IMR-90 (cell line): ENCODE measurements at regions not wholly inside any gene's neighbourhood (a gene's known extent, or its start where the extent isn't known, plus 50 kb on each side); places are given as distances from the start of the nearest gene placed in this dataset.

Source experiments
- ATAC-seq: fragments of 200-7000 bp; cut with Tn5 transposase; 2 replicates; pipeline ENCODE4 v1.9.1; 2020; ENCODE audit warnings: low read depth, mild to moderate bottlenecking, moderate library complexity
- BruUV-seq: library from RNA; stranded (reverse); fragments of 400-500 nt; replicated peaks from 2 replicates; lab custom pipeline; 2021; lab: Mats Ljungman, UMichigan
- CTCF ChIA-PET: fragments of 300-600 bp; formaldehyde crosslinking; extraction: SDS; loops from one replicate; lab custom pipeline; 2021; ENCODE audit warnings: antibody characterized with exemption; lab: Yijun Ruan, JAX
- POLR2A ChIA-PET: fragments of 300-600 bp; sonication (Branson Sonifier 250); formaldehyde crosslinking; loops from one replicate; lab custom pipeline; 2022; ENCODE audit warnings: antibody characterized with exemption; ENCODE audit not compliant: unreplicated experiment; lab: Charles Lee
- DNase-seq: peaks from one replicate; pipeline ENCODE4 v3.0.0; 2013
- H2AFZ ChIP-seq: replicated peaks from 2 replicates; pipeline ENCODE3; 2013; ENCODE audit warnings: low read length, mild to moderate bottlenecking; ENCODE audit not compliant: poor library complexity
- H2AK5ac ChIP-seq: 2 replicates; pipeline ENCODE4 v1.6.1; 2013; ENCODE audit warnings: low read depth, low read length, inconsistent platforms
- H2AK9ac ChIP-seq: replicated peaks from 2 replicates; pipeline ENCODE3; 2013; ENCODE audit warnings: mild to moderate bottlenecking, low read depth, low read length, moderate library complexity; ENCODE audit not compliant: poor library complexity
- H2BK120ac ChIP-seq: 2 replicates; pipeline ENCODE4 v1.6.1; 2013; ENCODE audit warnings: low read depth, low read length, inconsistent platforms
- H2BK15ac ChIP-seq: 3 replicates; pipeline ENCODE4 v1.6.1; 2013; ENCODE audit warnings: low read depth, low read length, inconsistent platforms
- H2BK20ac ChIP-seq: 2 replicates; pipeline ENCODE4 v1.6.1; 2013; ENCODE audit warnings: low read depth, mild to moderate bottlenecking, inconsistent platforms, low read length, moderate library complexity
- H2BK5ac ChIP-seq: 2 replicates; pipeline ENCODE4 v1.6.1; 2013; ENCODE audit warnings: mild to moderate bottlenecking, low read depth, low read length, inconsistent platforms; ENCODE audit not compliant: poor library complexity, severe bottlenecking
- H3K14ac ChIP-seq: replicated peaks from 2 replicates; pipeline ENCODE4 v1.6.1; 2013; ENCODE audit warnings: low read depth, low read length, inconsistent platforms
- H3K18ac ChIP-seq: 2 replicates; pipeline ENCODE4 v1.6.1; 2013; ENCODE audit warnings: low read depth, low read length, control low read depth
- H3K23ac ChIP-seq: 2 replicates; pipeline ENCODE4 v1.6.1; 2013; ENCODE audit warnings: low read depth, low read length, inconsistent platforms
- H3K27ac ChIP-seq: 2 replicates; pipeline ENCODE4 v1.5.1; 2013; ENCODE audit warnings: mild to moderate bottlenecking, control low read depth, low read length; ENCODE audit not compliant: insufficient read depth
- H3K27me3 ChIP-seq: 2 replicates; pipeline ENCODE4 v1.6.1; 2013; ENCODE audit warnings: low read length; ENCODE audit not compliant: control insufficient read depth, insufficient read depth
- H3K36me3 ChIP-seq: 2 replicates; pipeline ENCODE4 v1.6.1; 2013; ENCODE audit warnings: low read length, mixed read lengths; ENCODE audit not compliant: control insufficient read depth, insufficient read depth
- H3K4ac ChIP-seq: 2 replicates; pipeline ENCODE4 v1.6.1; 2013; ENCODE audit warnings: low read depth, low read length, inconsistent platforms
- H3K4me1 ChIP-seq: 2 replicates; pipeline ENCODE4 v1.6.1; 2013; ENCODE audit warnings: low read length, mixed read lengths; ENCODE audit not compliant: control insufficient read depth, insufficient read depth
- H3K4me2 ChIP-seq: 2 replicates; pipeline ENCODE4 v1.6.1; 2013; ENCODE audit warnings: low read depth, mild to moderate bottlenecking, control low read depth, low read length, moderate library complexity
- H3K4me3 ChIP-seq: 2 replicates; pipeline ENCODE4 v1.5.1; 2013; ENCODE audit warnings: low read depth, mild to moderate bottlenecking, control low read depth, low read length, moderate library complexity; ENCODE audit not compliant: insufficient read depth
- H3K56ac ChIP-seq: 2 replicates; pipeline ENCODE4 v1.6.1; 2013; ENCODE audit warnings: low read length, inconsistent platforms; ENCODE audit not compliant: insufficient read depth; ENCODE audit errors: extremely low read depth
- H3K79me1 ChIP-seq, 2 experiments: 2 replicates each; pipeline ENCODE4 v1.6.1; 2013; ENCODE audit warnings: low read length in 2 of 2, inconsistent platforms in 1 of 2, low read depth in 1 of 2
- H3K9ac ChIP-seq: 2 replicates; pipeline ENCODE4 v1.6.1; 2013; ENCODE audit warnings: low read depth, low read length, control low read depth
- H3K9me1 ChIP-seq: 2 replicates; pipeline ENCODE4 v1.6.1; 2013; ENCODE audit warnings: low read length, inconsistent platforms; ENCODE audit not compliant: insufficient read depth
- H3K9me3 ChIP-seq: 2 replicates; pipeline ENCODE4 v1.6.1; 2013; ENCODE audit warnings: low read length; ENCODE audit not compliant: control insufficient read depth, insufficient read depth
- H4K20me1 ChIP-seq: 2 replicates; pipeline ENCODE4 v1.6.1; 2013; ENCODE audit warnings: low read length, inconsistent platforms; ENCODE audit not compliant: insufficient read depth
- H4K5ac ChIP-seq: 2 replicates; pipeline ENCODE4 v1.6.1; 2013; ENCODE audit warnings: mild to moderate bottlenecking, low read depth, low read length, control low read depth
- H4K8ac ChIP-seq, 2 experiments: 2 replicates each; pipeline ENCODE4 v1.6.1; 2013; ENCODE audit warnings: low read depth in 2 of 2, low read length in 2 of 2, control low read depth in 1 of 2, inconsistent platforms in 1 of 2
- H4K91ac ChIP-seq: 2 replicates; pipeline ENCODE4 v1.6.1; 2013; ENCODE audit warnings: low read depth, low read length, inconsistent platforms; ENCODE audit not compliant: insufficient read depth
- BHLHE40 ChIP-seq: fragments of 150-350 bp; IDR thresholded peaks from 2 replicates; pipeline ENCODE4 v1.6.1; 2016; ENCODE audit warnings: mild to moderate bottlenecking, low read depth, low read length
- CEBPB ChIP-seq: IDR thresholded peaks from 2 replicates; pipeline ENCODE4 v1.6.1; 2012; ENCODE audit warnings: low read depth, low read length, improper control_type of control experiment
- CHD1 ChIP-seq: IDR thresholded peaks from 2 replicates; pipeline ENCODE4 v1.6.1; 2012; ENCODE audit warnings: low read depth, low read length, improper control_type of control experiment
- ELK1 ChIP-seq: fragments of 150-350 bp; IDR thresholded peaks from 2 replicates; pipeline ENCODE4 v1.6.1; 2016; ENCODE audit warnings: low read depth, mild to moderate bottlenecking, low read length, moderate library complexity, borderline replicate concordance
- FOS ChIP-seq: fragments of 150-350 bp; IDR thresholded peaks from 2 replicates; pipeline ENCODE4 v1.6.1; 2016; ENCODE audit warnings: low read depth, low read length
- MAFK ChIP-seq: IDR thresholded peaks from 2 replicates; pipeline ENCODE4 v1.6.1; 2012; ENCODE audit warnings: low read depth, low read length, improper control_type of control experiment
- MAZ ChIP-seq: IDR thresholded peaks from 2 replicates; pipeline ENCODE4 v1.6.1; 2012; ENCODE audit warnings: low read depth, mild to moderate bottlenecking, low read length, improper control_type of control experiment, moderate library complexity, borderline replicate concordance
- MXI1 ChIP-seq: IDR thresholded peaks from 2 replicates; pipeline ENCODE4 v1.6.1; 2012; ENCODE audit warnings: low read depth, mild to moderate bottlenecking, low read length, moderate library complexity, borderline replicate concordance
- NFE2L2 ChIP-seq: fragments of 150-350 bp; IDR thresholded peaks from 2 replicates; pipeline ENCODE4 v1.6.1; 2016; ENCODE audit warnings: low read depth, mild to moderate bottlenecking, low read length
- POLR2A ChIP-seq: IDR thresholded peaks from 2 replicates; pipeline ENCODE4 v1.6.1; 2012; ENCODE audit warnings: mild to moderate bottlenecking, low read depth, low read length
- RAD21 ChIP-seq: IDR thresholded peaks from 2 replicates; pipeline ENCODE4 v1.6.1; 2012; ENCODE audit warnings: low read length, improper control_type of control experiment
- RCOR1 ChIP-seq: IDR thresholded peaks from 2 replicates; pipeline ENCODE4 v1.6.1; 2012; ENCODE audit warnings: mild to moderate bottlenecking, low read length, improper control_type of control experiment; ENCODE audit not compliant: insufficient replicate concordance
- RFX5 ChIP-seq: IDR thresholded peaks from 2 replicates; pipeline ENCODE4 v1.8.0; 2012; ENCODE audit warnings: low read depth, mild to moderate bottlenecking, low read length, moderate library complexity
- SMC3 ChIP-seq: fragments of 150-350 bp; IDR thresholded peaks from 2 replicates; pipeline ENCODE4 v1.6.1; 2016; ENCODE audit warnings: low read depth, mild to moderate bottlenecking, antibody characterized with exemption, low read length, moderate library complexity
- USF2 ChIP-seq: fragments of 150-350 bp; IDR thresholded peaks from 2 replicates; pipeline ENCODE4 v1.6.1; 2017; ENCODE audit warnings: mild to moderate bottlenecking, antibody characterized with exemption, low read length, low read depth
- dilution Hi-C: fragments of 300-500 bp; cut with HindIII; formaldehyde crosslinking; loops from one replicate; pipeline ENCODE4 v1.14.3; 2018; ENCODE audit warnings: low sequenced_read_pairs; ENCODE audit not compliant: unreplicated experiment
- in situ Hi-C: fragments of 300-500 bp; cut with MboI; formaldehyde crosslinking; loops from 3 replicates; pipeline ENCODE4 v1.14.3; 2019; ENCODE audit warnings: low sequenced_read_pairs, inconsistent platforms, mixed read lengths
- intact Hi-C: fragments of 100-400 bp; cut with micrococcal nuclease; formaldehyde crosslinking; loops from 2 replicates; pipeline ENCODE4 v1.10.0; 2022
- TF ChIP-seq, protein P1 (sequence below): conservative IDR thresholded peaks from 2 replicates; pipeline ENCODE4 v1.5.1; 2012; ENCODE audit warnings: mild to moderate bottlenecking, low read depth, low read length, improper control_type of control experiment

- H3K4me3 ChIP-seq, result no peak overlapping the region
- no peak overlapping the region for H3K9ac ChIP-seq
- no peak overlapping the region for H3K27ac ChIP-seq
- ChIA-PET POLR2A (no interaction called here), CTCF (interaction anchor here (0.5 to 1.8 kb wide), 8 partner anchors 15 to 229 kb away, joined by 3 to 10 read pairs (median 5); no protein-coding TSS in a partner anchor)
- no peaks in the 10 kb centered on the region for H3K36me3 ChIP-seq
- H3K79me1 ChIP-seq, result no peaks in the 10 kb centered on the region
- no peaks in the 10 kb centered on the region for H3K4me1 ChIP-seq
- DNase-seq, result no peak
- H2BK5ac ChIP-seq, result no peak overlapping the region
- no peaks in the 10 kb centered on the region for H3K9me1 ChIP-seq
- TF ChIP-seq, protein P1, sequence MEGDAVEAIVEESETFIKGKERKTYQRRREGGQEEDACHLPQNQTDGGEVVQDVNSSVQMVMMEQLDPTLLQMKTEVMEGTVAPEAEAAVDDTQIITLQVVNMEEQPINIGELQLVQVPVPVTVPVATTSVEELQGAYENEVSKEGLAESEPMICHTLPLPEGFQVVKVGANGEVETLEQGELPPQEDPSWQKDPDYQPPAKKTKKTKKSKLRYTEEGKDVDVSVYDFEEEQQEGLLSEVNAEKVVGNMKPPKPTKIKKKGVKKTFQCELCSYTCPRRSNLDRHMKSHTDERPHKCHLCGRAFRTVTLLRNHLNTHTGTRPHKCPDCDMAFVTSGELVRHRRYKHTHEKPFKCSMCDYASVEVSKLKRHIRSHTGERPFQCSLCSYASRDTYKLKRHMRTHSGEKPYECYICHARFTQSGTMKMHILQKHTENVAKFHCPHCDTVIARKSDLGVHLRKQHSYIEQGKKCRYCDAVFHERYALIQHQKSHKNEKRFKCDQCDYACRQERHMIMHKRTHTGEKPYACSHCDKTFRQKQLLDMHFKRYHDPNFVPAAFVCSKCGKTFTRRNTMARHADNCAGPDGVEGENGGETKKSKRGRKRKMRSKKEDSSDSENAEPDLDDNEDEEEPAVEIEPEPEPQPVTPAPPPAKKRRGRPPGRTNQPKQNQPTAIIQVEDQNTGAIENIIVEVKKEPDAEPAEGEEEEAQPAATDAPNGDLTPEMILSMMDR, result no peak
- no peak for TF ChIP-seq USF2
- TF ChIP-seq MXI1, result no peak
- TF ChIP-seq RFX5, result no peak
- TF ChIP-seq CEBPB, result no peak
- TF ChIP-seq RCOR1, result no peak
- no peak for TF ChIP-seq SMC3
- TF ChIP-seq MAFK, result no peak
- no peak for TF ChIP-seq ELK1
- no peak for TF ChIP-seq RAD21
- no peak for TF ChIP-seq NFE2L2
- TF ChIP-seq FOS, result no peak
- no peak for TF ChIP-seq CHD1
- no peak for TF ChIP-seq POLR2A
- TF ChIP-seq MAZ, result no peak
- no peak for TF ChIP-seq BHLHE40
- no peak overlapping the region for H2AK5ac ChIP-seq
- H3K4ac ChIP-seq, result no peak overlapping the region
- no peak overlapping the region for H3K4me2 ChIP-seq
- no peak overlapping the region for H2BK120ac ChIP-seq
- H4K8ac ChIP-seq, result no peak overlapping the region
- peaks cover 12% of the 10 kb centered on the region for H3K27me3 ChIP-seq
- no peak overlapping the region for H3K23ac ChIP-seq
- in situ Hi-C loops (loop anchor here (10.0 kb wide), 3 partner anchors 232 to 822 kb away; no protein-coding TSS in a partner anchor), dilution Hi-C loops (no loop called here), intact Hi-C loops (no loop called here)
- no peak overlapping the region for H3K18ac ChIP-seq
- no peak overlapping the region for H2AK9ac ChIP-seq
- H2BK15ac ChIP-seq, result no peak overlapping the region
- no peak overlapping the region for H2AFZ ChIP-seq
- no peak overlapping the region for H3K14ac ChIP-seq
- no peaks in the 10 kb centered on the region for H4K20me1 ChIP-seq
- H2BK20ac ChIP-seq, result no peak overlapping the region
- BruUV-seq, result no TSS peak
- H4K91ac ChIP-seq, result no peak overlapping the region
- peaks cover 3% of the 10 kb centered on the region; the same call in 1 of the 2 replicates for H3K9me3 ChIP-seq
- no peak for ATAC-seq
- H4K5ac ChIP-seq, result no peak overlapping the region
- H3K56ac ChIP-seq, result no peak overlapping the region
Measured at GRCh38 chr2:71923143-71923525, 224.5 kb downstream of the CYP26B1 start.
